Endothelial cell of umbilical vein (primary cell): ENCODE measurements at regions not wholly inside any gene's neighbourhood (a gene's known extent, or its start where the extent isn't known, plus 50 kb on each side); places are given as distances from the start of the nearest gene placed in this dataset.

ENCODE experiments used
- BruUV-seq: library from RNA; stranded (reverse); fragments of 400-500 nt; replicated peaks from 2 replicates; lab custom pipeline; 2021; lab: Mats Ljungman, UMichigan
- CTCF ChIA-PET: fragments of 300-600, 350-600 bp; sonication (Branson Sonifier 250); formaldehyde crosslinking; loops from one replicate; lab custom pipeline; 2021; ENCODE audit warnings: antibody characterized with exemption, inconsistent platforms; lab: Charles Lee
- POLR2A ChIA-PET: fragments of 300-600, 350-600 bp; sonication (Branson Sonifier 250); formaldehyde crosslinking; loops from one replicate; lab custom pipeline; 2021; ENCODE audit warnings: antibody characterized with exemption, inconsistent platforms; lab: Charles Lee
- DNase-seq: peaks from one replicate; pipeline ENCODE4 v3.0.0-alpha.2; 2011; ENCODE audit warnings: low read depth, low spot score
- FAIRE-seq: peaks from 2 replicates; lab custom pipeline; 2011; peaks lifted over from hg19 to GRCh38; lab: Jason Lieb, UNC
- H2AFZ ChIP-seq: 2 replicates; pipeline ENCODE4 v1.6.0; 2012; ENCODE audit warnings: low read depth, low read length, control low read depth, inconsistent platforms
- H3K27ac ChIP-seq: 2 replicates; pipeline ENCODE4 v1.5.1; 2011; ENCODE audit warnings: low read depth, mild to moderate bottlenecking, control low read depth, low read length, moderate library complexity; ENCODE audit not compliant: insufficient read depth
- H3K27me3 ChIP-seq, 2 experiments: 2 replicates each; pipeline versions ENCODE4 v1.6.0 to v1.6.1; 2011; ENCODE audit warnings: low read length in 2 of 2, mixed read lengths in 1 of 2; ENCODE audit not compliant: control insufficient read depth in 2 of 2, insufficient read depth in 2 of 2
- H3K36me3 ChIP-seq, 2 experiments: 2 replicates in 1 of 2; 3 replicates in 1 of 2; pipeline ENCODE4 v1.5.1; 2011; ENCODE audit warnings: low read length in 2 of 2, mild to moderate bottlenecking in 1 of 2, moderate library complexity in 1 of 2; ENCODE audit not compliant: control insufficient read depth in 2 of 2, insufficient read depth in 2 of 2; ENCODE audit errors: extremely low read depth in 1 of 2
- H3K4me1 ChIP-seq: 3 replicates; pipeline ENCODE4 v1.5.1; 2011; ENCODE audit warnings: mild to moderate bottlenecking, low read length; ENCODE audit not compliant: control insufficient read depth, insufficient read depth; ENCODE audit errors: extremely low read depth
- H3K4me2 ChIP-seq: 2 replicates; pipeline ENCODE4 v1.6.1; 2011; ENCODE audit warnings: low read length, control low read depth, mixed read lengths; ENCODE audit not compliant: insufficient read depth
- H3K4me3 ChIP-seq, 3 experiments: fragments of 200-600 bp in 1 of 3; sonication (generic), shearing (Covaris generic) in 1 of 3; replicated peaks in 1 of 3; 2 replicates each; pipeline ENCODE4 v1.5.1; 2011 to 2016; ENCODE audit warnings: control low read depth in 3 of 3, low read length in 3 of 3, mild to moderate bottlenecking in 2 of 3, inconsistent platforms in 1 of 3, low read depth in 1 of 3, moderate library complexity in 1 of 3; ENCODE audit not compliant: insufficient read depth in 1 of 3
- H3K79me2 ChIP-seq: 2 replicates; pipeline ENCODE4 v1.6.0; 2012; ENCODE audit warnings: low read length, inconsistent platforms; ENCODE audit not compliant: control insufficient read depth, insufficient read depth
- H3K9ac ChIP-seq: replicated peaks from 2 replicates; pipeline ENCODE3; 2011; ENCODE audit warnings: low read length, control low read depth; ENCODE audit not compliant: insufficient read depth; ENCODE audit errors: extremely low read depth
- H3K9me1 ChIP-seq: replicated peaks from 3 replicates; pipeline ENCODE4 v1.6.0; 2011; ENCODE audit warnings: mild to moderate bottlenecking, low read length; ENCODE audit not compliant: control insufficient read depth, insufficient read depth; ENCODE audit errors: extremely low read depth
- H3K9me3 ChIP-seq: replicated peaks from 2 replicates; pipeline ENCODE4 v1.5.1; 2012; ENCODE audit warnings: low read length, inconsistent platforms; ENCODE audit not compliant: control insufficient read depth, insufficient read depth
- H4K20me1 ChIP-seq: replicated peaks from 2 replicates; pipeline ENCODE3; 2011; ENCODE audit warnings: mild to moderate bottlenecking, low read length; ENCODE audit not compliant: control insufficient read depth, insufficient read depth; ENCODE audit errors: extremely low read depth
- CTCF ChIP-seq, 2 donors: IDR thresholded peaks; 1 replicate in 1 of 2; 2 replicates in 1 of 2; pipeline ENCODE4 v1.5.1; 2011; ENCODE audit warnings: low read length in 2 of 2, mild to moderate bottlenecking in 2 of 2, moderate library complexity in 2 of 2, control low read depth in 1 of 2, inconsistent platforms in 1 of 2, low read depth in 1 of 2; ENCODE audit not compliant: insufficient read depth in 1 of 2; ENCODE audit errors: extremely low read depth in 1 of 2
- EZH2 ChIP-seq: IDR thresholded peaks from 2 replicates; pipeline ENCODE4 v1.6.1; 2012; ENCODE audit warnings: borderline replicate concordance, low read depth, mild to moderate bottlenecking, moderate library complexity, low read length, inconsistent platforms; ENCODE audit not compliant: severe bottlenecking
- FOS ChIP-seq: IDR thresholded peaks from 2 replicates; pipeline ENCODE4 v1.6.1; 2011; ENCODE audit warnings: mild to moderate bottlenecking, low read length, moderate library complexity, borderline replicate concordance; ENCODE audit not compliant: insufficient read depth
- GATA2 ChIP-seq: IDR thresholded peaks from 2 replicates; pipeline ENCODE4 v1.7.0; 2011; ENCODE audit warnings: low read depth, mild to moderate bottlenecking, moderate library complexity, mixed read lengths, low read length; ENCODE audit not compliant: insufficient read length, insufficient read depth
- MAX ChIP-seq: IDR thresholded peaks from 2 replicates; pipeline ENCODE4 v1.6.1; 2011; ENCODE audit not compliant: insufficient read depth, insufficient read length
- MYC ChIP-seq: IDR thresholded peaks from one replicate; pipeline ENCODE4 v1.6.1; 2011; ENCODE audit warnings: mild to moderate bottlenecking, low read depth, low read length
- POLR2A ChIP-seq: IDR thresholded peaks from 2 replicates; pipeline ENCODE4 v1.6.1; 2012; ENCODE audit warnings: low read depth, mild to moderate bottlenecking, control low read depth, low read length
- POLR2AphosphoS5 ChIP-seq: IDR thresholded peaks from 2 replicates; pipeline ENCODE4 v1.6.1; 2012; ENCODE audit warnings: low read depth, mild to moderate bottlenecking, control low read depth, low read length, moderate library complexity; ENCODE audit not compliant: insufficient read depth
- dilution Hi-C: fragments of 300-500 bp; cut with MboI; formaldehyde crosslinking; loops from one replicate; pipeline ENCODE4 v1.15.0; 2019; ENCODE audit warnings: low sequenced_read_pairs; ENCODE audit not compliant: extremely low pct_ligation_motif_present
- intact Hi-C: fragments of 100-400 bp; cut with micrococcal nuclease; formaldehyde crosslinking; loops from one replicate; pipeline ENCODE4 v1.10.0; 2022

- Histone ChIP-seq H3K27ac (no peak overlapping the region), H4K20me1 (no peaks in the 10 kb centered on the region), H3K36me3 (no peaks in the 10 kb centered on the region), H2AFZ (no peak overlapping the region), H3K4me3 (no peak overlapping the region), H3K79me2 (no peaks in the 10 kb centered on the region), H3K9ac (no peak overlapping the region), H3K9me3 (no peaks in the 10 kb centered on the region), H3K9me1 (no peaks in the 10 kb centered on the region), H3K4me1 (no peaks in the 10 kb centered on the region), H3K27me3 (no peaks in the 10 kb centered on the region), H3K4me2 (no peak overlapping the region)
- ChIA-PET CTCF (no interaction called here), POLR2A (no interaction called here)
- intact Hi-C loops (no loop called here), dilution Hi-C loops (no loop called here)
- FAIRE-seq = no peak
- no TSS peak for BruUV-seq
- no peak for TF ChIP-seq CTCF (IDR thresholded peaks at IDR 0.05; ENCODE audit: extremely low read depth in 1 of 2, insufficient read depth in 1 of 2, low read depth in 1 of 2, low read length in 2 of 2)
- TF ChIP-seq POLR2A = no peak
- no peak for TF ChIP-seq GATA2
- no peak for TF ChIP-seq MYC
- no peak for TF ChIP-seq MAX
- TF ChIP-seq POLR2AphosphoS5 = no peak
- TF ChIP-seq FOS = no peak
- no peak for TF ChIP-seq EZH2
- DNase-seq = no peak
These were observed 177.9 kb upstream of the FST start for GRCh38 chr5:53302529-53302928.
